Spleen (tissue), 11 donors: ENCODE measurements at regions not wholly inside any gene's neighbourhood (a gene's known extent, or its start where the extent isn't known, plus 50 kb on each side); places are given as distances from the start of the nearest gene placed in this dataset.
"Not testable (repeated sequence)": the region's sequence is repeated elsewhere in the genome, so short reads cannot be mapped to it uniquely, and the experiment has no call there.

Experiments
- DNase-seq: peaks from one replicate; pipeline ENCODE4 v3.0.0-alpha.2; 2020
- H3K27ac ChIP-seq, 8 donors: fragments of 200-600 bp; sonication (generic) in 7 of 8; 1 replicate in 4 of 8; 2 replicates in 4 of 8; pipeline versions ENCODE4 v1.5.0 to v1.8.0; 2016 to 2021; ENCODE audit warnings: inconsistent platforms in 4 of 8, mild to moderate bottlenecking in 4 of 8, moderate library complexity in 1 of 8
- H3K27me3 ChIP-seq, 7 donors: fragments of 200-600 bp; sonication (generic) in 6 of 7; replicated peaks in 1 of 7; 1 replicate in 4 of 7; 2 replicates in 3 of 7; pipeline versions ENCODE4 v1.5.0 to v1.8.0; 2016 to 2021; ENCODE audit warnings: inconsistent platforms in 3 of 7, mild to moderate bottlenecking in 1 of 7
- H3K36me3 ChIP-seq, 6 donors: fragments of 200-600 bp; sonication (generic) in 5 of 6; 1 replicate in 4 of 6; 2 replicates in 2 of 6; pipeline versions ENCODE4 v1.5.0 to v1.8.0; 2016 to 2021; ENCODE audit warnings: inconsistent platforms in 2 of 6
- H3K4me1 ChIP-seq, 6 donors: fragments of 200-600 bp; sonication (generic) in 5 of 6; 1 replicate in 3 of 6; 2 replicates in 3 of 6; pipeline versions ENCODE4 v1.5.0 to v1.8.0; 2016 to 2021; ENCODE audit warnings: inconsistent platforms in 3 of 6
- H3K4me3 ChIP-seq, 8 donors: fragments of 200-600 bp; sonication (generic) in 7 of 8; 1 replicate in 4 of 8; 2 replicates in 4 of 8; pipeline versions ENCODE4 v1.5.0 to v1.8.0; 2016 to 2021; ENCODE audit warnings: inconsistent platforms in 4 of 8, mild to moderate bottlenecking in 4 of 8, moderate library complexity in 2 of 8
- H3K9me3 ChIP-seq, 8 donors: fragments of 200-600 bp; sonication (generic) in 7 of 8; 1 replicate in 4 of 8; 2 replicates in 4 of 8; pipeline versions ENCODE4 v1.5.0 to v1.8.0; 2016 to 2021; ENCODE audit warnings: inconsistent platforms in 4 of 8
- POLR2A ChIP-seq, 3 donors: fragments of 450-650 bp; IDR thresholded peaks; one replicate each; pipeline ENCODE4 v1.5.1; 2017; ENCODE audit warnings: antibody characterized with exemption in 3 of 3, mild to moderate bottlenecking in 1 of 3
- POLR2AphosphoS5 ChIP-seq, 3 donors: sonication (generic); formaldehyde crosslinking; IDR thresholded peaks; one replicate each; pipeline ENCODE4 v1.5.1; 2017; ENCODE audit warnings: antibody characterized with exemption in 3 of 3
- WGBS, 5 donors: extraction: QIAGEN DNeasy Blood & Tissue Kit in 3 of 5; methylation state at CpG; one replicate each; pipeline versions ENCODE4 v1.1.5 to v1.1.7; 2013 to 2018; 5-methylcytosine and 5-hydroxymethylcytosine counted together
- intact Hi-C: fragments of 100-400 bp; cut with DNase I; formaldehyde crosslinking; loops from one replicate; pipeline ENCODE4 v1.15.0; 2023; ENCODE audit warnings: low total_unique reads
- TF ChIP-seq, protein P1 (sequence below), 11 experiments: fragments of 200-600 bp in 7 of 11; fragments of 450-650 bp in 4 of 11; sonication (generic) in 4 of 11; IDR thresholded peaks in 8 of 11; conservative IDR thresholded peaks in 3 of 11; 1 replicate in 7 of 11; 2 replicates in 4 of 11; pipeline versions ENCODE4 v1.4.0 to v1.8.0; 2016 to 2021; ENCODE audit warnings: antibody characterized with exemption in 11 of 11, inconsistent platforms in 4 of 11, mild to moderate bottlenecking in 1 of 11
- donor health status: healthy with polysubstance abuse.
- donor health status: DM: no; HTN: no; CAD: no; lungs with moderate emphysema.
- donor health status: DM: no; HTN: no; CAD: no.
- donor health status: Bipolar disorder and iron deficiency.
- donor health status: healthy.
- donor health status: DM: no; HTN: no; CAD: no.
- donor health status: DM: yes; HTN: yes; CAD: no.

- Histone ChIP-seq H3K27me3 (no peaks in the 10 kb centered on the region), H3K36me3 (no peaks in the 10 kb centered on the region), H3K4me1 (no peaks in the 10 kb centered on the region), H3K27ac (no peak overlapping the region), H3K9me3 (no peaks in the 10 kb centered on the region), H3K4me3 (no peak overlapping the region)
- DNase-seq: no peak
- 68 to 83% (median 82%) methylated on average over 2 of the region's 2 CpGs for WGBS, 5 donors
- intact Hi-C loops: no loop called here
- TF ChIP-seq POLR2AphosphoS5 (IDR thresholded peaks at IDR 0.05) (no peak), POLR2A (IDR thresholded peaks at IDR 0.05) (no peak)
Measured at GRCh38 chr11:29162491-29162890, 854.3 kb downstream of the KCNA4 start.

DNA sequence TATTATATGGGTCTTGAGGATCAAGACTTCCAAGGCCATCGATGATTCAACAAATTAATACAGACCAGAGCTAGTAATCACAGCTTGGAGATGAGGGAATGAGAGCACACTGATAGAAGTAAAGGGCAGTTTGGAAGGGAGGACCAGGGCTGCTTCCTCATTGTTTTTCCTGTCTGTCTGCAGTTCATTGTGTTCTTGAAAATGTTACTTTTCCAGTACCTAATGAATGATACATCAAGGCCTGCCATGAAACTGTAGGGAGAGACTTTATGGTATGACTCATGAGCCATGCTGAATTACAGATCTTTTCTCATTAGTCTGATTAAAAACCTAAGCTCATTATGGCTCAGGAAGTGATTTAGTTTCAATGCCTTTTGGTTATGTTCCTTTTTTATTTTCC lies 855.6 kb downstream of the KCNA4 start:
- no peak for DNase-seq
- WGBS, 5 donors: 63 to 82% (median 73%) methylated on average over 1 of the region's 1 CpG
- TF ChIP-seq POLR2A (IDR thresholded peaks at IDR 0.05) (no peak), POLR2AphosphoS5 (IDR thresholded peaks at IDR 0.05) (no peak)
- H3K4me3 ChIP-seq: no peak overlapping the region
- H3K27me3 ChIP-seq: no peaks in the 10 kb centered on the region
- H3K9me3 ChIP-seq: peaks cover 0 to 7% (median 0%) of the 10 kb centered on the region in 8 donors
- intact Hi-C loops: no loop called here
- no peaks in the 10 kb centered on the region for H3K36me3 ChIP-seq
- H3K4me1 ChIP-seq: no peaks in the 10 kb centered on the region
- no peak overlapping the region for H3K27ac ChIP-seq

- intact Hi-C loops: no loop called here
- H3K4me1 ChIP-seq: no peaks in the 10 kb centered on the region
- no peak for DNase-seq
Measured at GRCh38 chr11:29159552-29160465, 857.0 kb downstream of the KCNA4 start.

GRCh38 chr11:29153078-29153477 lies 863.8 kb downstream of the KCNA4 start:
- no peaks in the 10 kb centered on the region for H3K36me3 ChIP-seq
- no peak overlapping the region for H3K27ac ChIP-seq
- H3K4me3 ChIP-seq: no peak overlapping the region
- TF ChIP-seq POLR2AphosphoS5 (IDR thresholded peaks at IDR 0.05) (no peak), POLR2A (IDR thresholded peaks at IDR 0.05) (no peak)
- no peak for DNase-seq
- peaks cover 0 to 17% (median 8%) of the 10 kb centered on the region in 8 donors for H3K9me3 ChIP-seq
- H3K4me1 ChIP-seq: no peaks in the 10 kb centered on the region
- 77 to 96% (median 83%) methylated on average over 1 of the region's 1 CpG for WGBS, 5 donors
- intact Hi-C loops: no loop called here
- no peaks in the 10 kb centered on the region for H3K27me3 ChIP-seq

More at GRCh38 chr11:29159552-29160465, 857.0 kb downstream of the KCNA4 start:
- TF ChIP-seq POLR2A (IDR thresholded peaks at IDR 0.05): no peak
- TF ChIP-seq, protein P1, sequence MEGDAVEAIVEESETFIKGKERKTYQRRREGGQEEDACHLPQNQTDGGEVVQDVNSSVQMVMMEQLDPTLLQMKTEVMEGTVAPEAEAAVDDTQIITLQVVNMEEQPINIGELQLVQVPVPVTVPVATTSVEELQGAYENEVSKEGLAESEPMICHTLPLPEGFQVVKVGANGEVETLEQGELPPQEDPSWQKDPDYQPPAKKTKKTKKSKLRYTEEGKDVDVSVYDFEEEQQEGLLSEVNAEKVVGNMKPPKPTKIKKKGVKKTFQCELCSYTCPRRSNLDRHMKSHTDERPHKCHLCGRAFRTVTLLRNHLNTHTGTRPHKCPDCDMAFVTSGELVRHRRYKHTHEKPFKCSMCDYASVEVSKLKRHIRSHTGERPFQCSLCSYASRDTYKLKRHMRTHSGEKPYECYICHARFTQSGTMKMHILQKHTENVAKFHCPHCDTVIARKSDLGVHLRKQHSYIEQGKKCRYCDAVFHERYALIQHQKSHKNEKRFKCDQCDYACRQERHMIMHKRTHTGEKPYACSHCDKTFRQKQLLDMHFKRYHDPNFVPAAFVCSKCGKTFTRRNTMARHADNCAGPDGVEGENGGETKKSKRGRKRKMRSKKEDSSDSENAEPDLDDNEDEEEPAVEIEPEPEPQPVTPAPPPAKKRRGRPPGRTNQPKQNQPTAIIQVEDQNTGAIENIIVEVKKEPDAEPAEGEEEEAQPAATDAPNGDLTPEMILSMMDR (IDR thresholded peaks at IDR 0.05 in 8 of 11, conservative IDR thresholded peaks at IDR 0.05 in 3 of 11): peak in 9 of 11 experiments; percentile 20 to 59 (median 34)
- TF ChIP-seq POLR2AphosphoS5 (IDR thresholded peaks at IDR 0.05): no peak
- Histone ChIP-seq H3K4me3 (no peak overlapping the region), H3K27ac (no peak overlapping the region), H3K36me3 (no peaks in the 10 kb centered on the region), H3K27me3 (no peaks in the 10 kb centered on the region), H3K9me3 (peaks cover 0 to 7% (median 0%) of the 10 kb centered on the region in 8 donors)
- 39 to 43% (median 40%) methylated on average over 6 of the region's 6 CpGs for WGBS, 5 donors

- intact Hi-C loops: not testable (repeated sequence)
- 73 to 100% (median 88%) methylated on average over 1 of the region's 1 CpG for WGBS, 5 donors
Measured at GRCh38 chr11:29142573-29142972, 874.3 kb downstream of the KCNA4 start.

DNA sequence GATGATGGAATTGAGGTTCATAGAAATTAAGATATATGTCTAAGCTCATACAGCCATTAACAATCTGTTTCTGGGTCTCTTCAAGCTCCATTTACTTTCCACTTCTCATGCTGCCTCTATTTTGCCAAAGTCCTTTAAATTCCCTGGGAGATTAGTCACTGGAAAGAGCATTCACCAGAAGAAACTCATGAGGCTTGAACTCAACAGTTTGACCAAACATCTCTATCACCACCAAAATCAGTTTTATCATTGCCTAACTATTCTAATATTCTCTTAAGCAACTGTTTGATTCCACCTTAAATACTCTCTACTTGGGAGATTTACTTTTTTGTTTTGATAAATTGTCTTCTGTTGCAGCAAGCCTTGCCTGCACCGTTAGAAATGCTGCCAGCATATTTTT lies 881.3 kb downstream of the KCNA4 start:
- TF ChIP-seq, protein P1 (IDR thresholded peaks at IDR 0.05 in 8 of 11, conservative IDR thresholded peaks at IDR 0.05 in 3 of 11): no peak
- TF ChIP-seq POLR2A (IDR thresholded peaks at IDR 0.05) (no peak), POLR2AphosphoS5 (IDR thresholded peaks at IDR 0.05) (no peak)
- H3K36me3 ChIP-seq: no peaks in the 10 kb centered on the region
- DNase-seq: no peak
- H3K9me3 ChIP-seq: no peaks in the 10 kb centered on the region
- H3K27me3 ChIP-seq: no peaks in the 10 kb centered on the region
- WGBS, 5 donors: 46 to 62% (median 53%) methylated on average over 1 of the region's 1 CpG
- H3K4me1 ChIP-seq: no peaks in the 10 kb centered on the region
- no peak overlapping the region for H3K27ac ChIP-seq
- intact Hi-C loops: no loop called here
- H3K4me3 ChIP-seq: no peak overlapping the region

More at GRCh38 chr11:29142573-29142972, 874.3 kb downstream of the KCNA4 start:
- H3K4me1 ChIP-seq, H3K9me3 ChIP-seq, H3K27ac ChIP-seq, H3K4me3 ChIP-seq, DNase-seq, H3K27me3 ChIP-seq, H3K36me3 ChIP-seq: not testable (repeated sequence)
